ENCODE measurements at regions not wholly inside any gene's neighbourhood (a gene's known extent, or its start where the extent isn't known, plus 50 kb on each side); places are given as distances from the start of the nearest gene placed in this dataset.

- H3K9me3 ChIP-seq (ENCODE audit: control insufficient read depth, insufficient read depth, low read length): no peaks in the 10 kb centered on the region
- H3K4me3 Mint-ChIP-seq: no peak overlapping the region
- peaks cover 4 to 12% of the 10 kb centered on the region in 2 donors for H3K27me3 Mint-ChIP-seq (ENCODE audit: low read depth in 2 of 2)
- H3K36me3 Mint-ChIP-seq: no peaks in the 10 kb centered on the region
- TF ChIP-seq CTCF (IDR thresholded peaks at IDR 0.05): no peak
- H3K9me3 Mint-ChIP-seq: no peaks in the 10 kb centered on the region
- no peak overlapping the region for H3K27ac ChIP-seq (ENCODE audit: low read length)
- ATAC-seq: no peak
- H3K4me3 ChIP-seq (ENCODE audit: low read length): no peak overlapping the region
- no peaks in the 10 kb centered on the region for H3K4me1 Mint-ChIP-seq
- WGBS (ENCODE audit: insufficient coverage): 89% methylated on average over 9 of the region's 9 CpGs
- no peaks in the 10 kb centered on the region for H3K4me1 ChIP-seq (ENCODE audit: control insufficient read depth, insufficient read depth, low read length)
- no peak overlapping the region for H3K27ac Mint-ChIP-seq
- DNase-seq: no peak
- intact Hi-C loops (cut with micrococcal nuclease): no loop called here
- no peaks in the 10 kb centered on the region for H3K27me3 ChIP-seq (ENCODE audit: control insufficient read depth, insufficient read depth, low read length)
- no peaks in the 10 kb centered on the region for H3K36me3 ChIP-seq (ENCODE audit: control insufficient read depth, insufficient read depth, low read length)
Measured at GRCh38 chr11:70908223-70908622, 344.2 kb downstream of the SHANK2 start.

GRCh38 chr11:70910835-70911234 lies 341.5 kb downstream of the SHANK2 start:
- no peak for ATAC-seq
- H3K9me3 Mint-ChIP-seq: no peaks in the 10 kb centered on the region
- Histone ChIP-seq H3K9me3 (ENCODE audit: control insufficient read depth, insufficient read depth, low read length) (no peaks in the 10 kb centered on the region), H3K27me3 (ENCODE audit: control insufficient read depth, insufficient read depth, low read length) (no peaks in the 10 kb centered on the region), H3K4me1 (ENCODE audit: control insufficient read depth, insufficient read depth, low read length) (no peaks in the 10 kb centered on the region), H3K27ac (ENCODE audit: low read length) (no peak overlapping the region), H3K36me3 (ENCODE audit: control insufficient read depth, insufficient read depth, low read length) (no peaks in the 10 kb centered on the region), H3K4me3 (ENCODE audit: low read length) (no peak overlapping the region)
- intact Hi-C loops (cut with micrococcal nuclease): no loop called here
- H3K36me3 Mint-ChIP-seq: no peaks in the 10 kb centered on the region
- H3K27ac Mint-ChIP-seq: no peak overlapping the region
- no peak overlapping the region for H3K4me3 Mint-ChIP-seq
- no peak for TF ChIP-seq CTCF (IDR thresholded peaks at IDR 0.05)
- WGBS (ENCODE audit: insufficient coverage): 90% methylated on average over 7 of the region's 7 CpGs
- peaks cover 8 to 15% of the 10 kb centered on the region in 2 donors for H3K27me3 Mint-ChIP-seq (ENCODE audit: low read depth in 2 of 2)
- DNase-seq: no peak
- no peaks in the 10 kb centered on the region for H3K4me1 Mint-ChIP-seq

GRCh38 chr11:70912226-70912840 lies 340.0 kb downstream of the SHANK2 start:
- H3K9me3 Mint-ChIP-seq: no peaks in the 10 kb centered on the region
- H3K27ac ChIP-seq (ENCODE audit: low read length): no peak overlapping the region
- TF ChIP-seq CTCF (IDR thresholded peaks at IDR 0.05): no peak
- intact Hi-C loops (cut with micrococcal nuclease): no loop called here
- DNase-seq (no peak), ATAC-seq (no peak)
- H3K4me3 Mint-ChIP-seq: no peak overlapping the region
- H3K36me3 Mint-ChIP-seq: no peaks in the 10 kb centered on the region
- 40% methylated on average over 8 of the region's 11 CpGs for WGBS (ENCODE audit: insufficient coverage)
- H3K4me3 ChIP-seq (ENCODE audit: low read length): no peak overlapping the region
- no peaks in the 10 kb centered on the region for H3K27me3 ChIP-seq (ENCODE audit: control insufficient read depth, insufficient read depth, low read length)
- no peaks in the 10 kb centered on the region for H3K36me3 ChIP-seq (ENCODE audit: control insufficient read depth, insufficient read depth, low read length)
- H3K27me3 Mint-ChIP-seq (ENCODE audit: low read depth in 2 of 2): peaks cover 8 to 15% of the 10 kb centered on the region in 2 donors
- no peaks in the 10 kb centered on the region for H3K4me1 Mint-ChIP-seq
- H3K27ac Mint-ChIP-seq: no peak overlapping the region
- H3K9me3 ChIP-seq (ENCODE audit: control insufficient read depth, insufficient read depth, low read length): no peaks in the 10 kb centered on the region
- no peaks in the 10 kb centered on the region for H3K4me1 ChIP-seq (ENCODE audit: control insufficient read depth, insufficient read depth, low read length)

- H3K27ac ChIP-seq (ENCODE audit: low read length): no peak overlapping the region
- no peak overlapping the region for H3K4me3 ChIP-seq (ENCODE audit: low read length)
- H3K27me3 ChIP-seq (ENCODE audit: control insufficient read depth, insufficient read depth, low read length): no peaks in the 10 kb centered on the region
- Mint-ChIP-seq H3K4me3 (no peak overlapping the region), H3K9me3 (no peaks in the 10 kb centered on the region), H3K36me3 (no peaks in the 10 kb centered on the region), H3K27me3 (ENCODE audit: low read depth in 2 of 2) (peaks cover 8 to 15% of the 10 kb centered on the region in 2 donors), H3K27ac (no peak overlapping the region), H3K4me1 (no peaks in the 10 kb centered on the region)
- H3K9me3 ChIP-seq (ENCODE audit: control insufficient read depth, insufficient read depth, low read length): no peaks in the 10 kb centered on the region
- no peak for TF ChIP-seq CTCF (IDR thresholded peaks at IDR 0.05)
- H3K4me1 ChIP-seq (ENCODE audit: control insufficient read depth, insufficient read depth, low read length): no peaks in the 10 kb centered on the region
- intact Hi-C loops (cut with micrococcal nuclease): no loop called here
- DNase-seq (no peak), ATAC-seq (no peak)
- 72% methylated on average over 13 of the region's 13 CpGs for WGBS (ENCODE audit: insufficient coverage)
- no peaks in the 10 kb centered on the region for H3K36me3 ChIP-seq (ENCODE audit: control insufficient read depth, insufficient read depth, low read length)
Measured at GRCh38 chr11:70913715-70914231, 338.6 kb downstream of the SHANK2 start.
